ENCODE measurements at regions not wholly inside any gene's neighbourhood (a gene's known extent, or its start where the extent isn't known, plus 50 kb on each side); places are given as distances from the start of the nearest gene placed in this dataset.

DNA sequence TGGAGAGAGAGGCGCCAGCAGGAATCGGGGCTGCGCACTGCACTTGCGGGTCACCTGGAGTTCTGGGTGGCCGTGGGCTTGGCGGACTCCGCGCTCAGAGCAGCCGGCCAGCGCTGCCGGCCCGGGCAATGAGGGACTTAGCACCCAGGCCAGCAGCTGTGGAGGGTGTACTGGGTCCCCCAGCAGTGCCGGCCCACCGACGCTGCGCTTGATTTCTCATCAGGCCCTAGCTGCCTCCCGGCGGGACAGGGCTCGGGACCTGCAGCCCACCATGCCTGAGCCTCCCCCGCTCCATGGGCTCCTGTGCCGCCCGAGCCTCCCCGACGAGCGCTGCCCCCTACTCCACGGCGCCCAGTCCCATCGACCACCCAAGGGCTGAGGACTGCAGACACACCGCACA, 325.6 kb downstream of the ACTL7B start:
- TF ChIP-seq, protein P1, sequence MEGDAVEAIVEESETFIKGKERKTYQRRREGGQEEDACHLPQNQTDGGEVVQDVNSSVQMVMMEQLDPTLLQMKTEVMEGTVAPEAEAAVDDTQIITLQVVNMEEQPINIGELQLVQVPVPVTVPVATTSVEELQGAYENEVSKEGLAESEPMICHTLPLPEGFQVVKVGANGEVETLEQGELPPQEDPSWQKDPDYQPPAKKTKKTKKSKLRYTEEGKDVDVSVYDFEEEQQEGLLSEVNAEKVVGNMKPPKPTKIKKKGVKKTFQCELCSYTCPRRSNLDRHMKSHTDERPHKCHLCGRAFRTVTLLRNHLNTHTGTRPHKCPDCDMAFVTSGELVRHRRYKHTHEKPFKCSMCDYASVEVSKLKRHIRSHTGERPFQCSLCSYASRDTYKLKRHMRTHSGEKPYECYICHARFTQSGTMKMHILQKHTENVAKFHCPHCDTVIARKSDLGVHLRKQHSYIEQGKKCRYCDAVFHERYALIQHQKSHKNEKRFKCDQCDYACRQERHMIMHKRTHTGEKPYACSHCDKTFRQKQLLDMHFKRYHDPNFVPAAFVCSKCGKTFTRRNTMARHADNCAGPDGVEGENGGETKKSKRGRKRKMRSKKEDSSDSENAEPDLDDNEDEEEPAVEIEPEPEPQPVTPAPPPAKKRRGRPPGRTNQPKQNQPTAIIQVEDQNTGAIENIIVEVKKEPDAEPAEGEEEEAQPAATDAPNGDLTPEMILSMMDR (conservative IDR thresholded peaks at IDR 0.05; ENCODE audit: low read depth, low read length), result no peak
- no peak for TF ChIP-seq EZH2phosphoT487 (IDR thresholded peaks at IDR 0.05; ENCODE audit: borderline replicate concordance, low read length)
- TF ChIP-seq EZH2 (IDR thresholded peaks at IDR 0.05; ENCODE audit: low read length, unreplicated experiment), result no peak
